GM23338 (cell line): ENCODE measurements at regions not wholly inside any gene's neighbourhood (a gene's known extent, or its start where the extent isn't known, plus 50 kb on each side); places are given as distances from the start of the nearest gene placed in this dataset.

Experiments
- ATAC-seq: fragments of 200-7000 bp; cut with Tn5 transposase; 3 replicates; pipeline ENCODE4 v1.9.1; 2020
- DNase-seq: peaks from one replicate; pipeline ENCODE4 v3.0.0-alpha.2; 2015; ENCODE audit warnings: low spot score
- H2AFZ ChIP-seq: fragments of 200-600 bp; sonication (generic); 2 replicates; pipeline ENCODE4 v1.8.0; 2016; ENCODE audit warnings: antibody characterized with exemption, mild to moderate bottlenecking, moderate library complexity
- H3F3A ChIP-seq: fragments of 200-600 bp; sonication (generic); replicated peaks from 2 replicates; pipeline ENCODE4 v1.8.0; 2017; ENCODE audit warnings: antibody characterized with exemption, mixed run types, low read depth
- H3K27ac ChIP-seq: fragments of 200-600 bp; sonication (generic); 2 replicates; pipeline ENCODE4 v1.6.1; 2016; ENCODE audit warnings: low read depth
- H3K27me3 ChIP-seq: fragments of 200-600 bp; sonication (generic); 2 replicates; pipeline ENCODE4 v1.8.0; 2016; ENCODE audit warnings: mild to moderate bottlenecking, mixed run types, moderate library complexity; ENCODE audit not compliant: insufficient read depth
- H3K36me3 ChIP-seq: fragments of 200-600 bp; sonication (generic); 2 replicates; pipeline ENCODE4 v1.8.0; 2016; ENCODE audit warnings: mild to moderate bottlenecking; ENCODE audit not compliant: insufficient read depth
- H3K4me1 ChIP-seq: fragments of 200-600 bp; sonication (generic); 2 replicates; pipeline ENCODE4 v1.8.0; 2016; ENCODE audit warnings: mild to moderate bottlenecking, moderate library complexity; ENCODE audit not compliant: insufficient read depth
- H3K4me2 ChIP-seq: fragments of 200-600 bp; sonication (generic); 2 replicates; pipeline ENCODE4 v1.7.1; 2017; ENCODE audit warnings: mixed run types
- H3K4me3 ChIP-seq: fragments of 200-600 bp; sonication (generic); 2 replicates; pipeline ENCODE4 v1.6.1; 2016; ENCODE audit warnings: mixed run types
- H3K79me2 ChIP-seq: fragments of 200-600 bp; sonication (generic); replicated peaks from 2 replicates; pipeline ENCODE4 v1.8.0; 2017; ENCODE audit warnings: mild to moderate bottlenecking; ENCODE audit not compliant: insufficient read depth
- H3K9me2 ChIP-seq: fragments of 200-600 bp; sonication (generic); 2 replicates; pipeline ENCODE4 v1.8.0; 2017; ENCODE audit not compliant: insufficient read depth
- H4K20me1 ChIP-seq: fragments of 200-600 bp; sonication (generic); replicated peaks from 2 replicates; pipeline ENCODE4 v1.8.0; 2017; ENCODE audit warnings: mild to moderate bottlenecking; ENCODE audit not compliant: insufficient read depth
- H3K27ac Mint-ChIP-seq: 2 replicates; pipeline ENCODE4 v1.8.0; 2020; ENCODE audit warnings: inconsistent platforms, mild to moderate bottlenecking, moderate library complexity, mixed read lengths
- H3K27me3 Mint-ChIP-seq: 3 replicates; pipeline ENCODE4 v1.8.0; 2022; ENCODE audit warnings: low read depth, mild to moderate bottlenecking, moderate library complexity, mixed read lengths, inconsistent platforms; ENCODE audit not compliant: insufficient read depth, poor library complexity
- H3K36me3 Mint-ChIP-seq: 3 replicates; pipeline ENCODE4 v1.8.0; 2021; ENCODE audit warnings: low read depth, mild to moderate bottlenecking, inconsistent platforms, moderate library complexity, mixed read lengths
- H3K4me1 Mint-ChIP-seq: 3 replicates; pipeline ENCODE4 v1.8.0; 2020; ENCODE audit warnings: mild to moderate bottlenecking, inconsistent platforms, mixed read lengths
- H3K4me3 Mint-ChIP-seq: 3 replicates; pipeline ENCODE4 v1.8.0; 2021; ENCODE audit warnings: moderate library complexity, mild to moderate bottlenecking, inconsistent platforms, mixed read lengths
- H3K9me3 Mint-ChIP-seq: 3 replicates; pipeline ENCODE4 v1.8.0; 2020; ENCODE audit warnings: moderate library complexity, mild to moderate bottlenecking, inconsistent platforms, mixed read lengths
- CREB1 ChIP-seq: fragments of 250-450 bp; sonication (Bioruptor Pico); IDR thresholded peaks from 2 replicates; pipeline ENCODE4 v1.5.0; 2020; ENCODE audit warnings: low read depth, mild to moderate bottlenecking, moderate library complexity
- ETS1 ChIP-seq: IDR thresholded peaks from 2 replicates; pipeline ENCODE4 v1.6.1; 2016; ENCODE audit warnings: antibody characterized with exemption
- EZH2 ChIP-seq: fragments of 200-600 bp; sonication (generic); IDR thresholded peaks from one replicate; pipeline ENCODE4 v1.8.0; 2017; ENCODE audit warnings: antibody characterized with exemption, mild to moderate bottlenecking, low read depth; ENCODE audit not compliant: unreplicated experiment
- EZH2phosphoT487 ChIP-seq: fragments of 200-600 bp; sonication (generic); IDR thresholded peaks from one replicate; pipeline ENCODE4 v1.8.1; 2018; ENCODE audit warnings: antibody characterized with exemption; ENCODE audit not compliant: unreplicated experiment
- NANOG ChIP-seq: IDR thresholded peaks from 2 replicates; pipeline ENCODE4 v1.6.1; 2016; ENCODE audit warnings: antibody characterized with exemption, borderline replicate concordance
- POLR2AphosphoS5 ChIP-seq: IDR thresholded peaks from 2 replicates; pipeline ENCODE4 v1.6.1; 2016; ENCODE audit warnings: antibody characterized with exemption, low read depth
- REST ChIP-seq: IDR thresholded peaks from one replicate; pipeline ENCODE4 v1.6.1; 2018; ENCODE audit warnings: antibody characterized with exemption; ENCODE audit not compliant: unreplicated experiment
- ZNF114 ChIP-seq: fragments of 250-450 bp; sonication (Bioruptor Pico); IDR thresholded peaks from 2 replicates; pipeline ENCODE4 v1.5.0; 2020; ENCODE audit warnings: mild to moderate bottlenecking, moderate library complexity
- ZNF331 ChIP-seq: fragments of 250-450 bp; sonication (Bioruptor Pico); IDR thresholded peaks from 2 replicates; pipeline ENCODE4 v1.5.0; 2020; ENCODE audit warnings: low read depth, mild to moderate bottlenecking, moderate library complexity
- ZNF462 ChIP-seq: fragments of 250-450 bp; sonication (Bioruptor Pico); IDR thresholded peaks from 2 replicates; pipeline ENCODE4 v1.5.0; 2020; ENCODE audit warnings: mild to moderate bottlenecking, moderate library complexity

GRCh38 chr12:34361721-34362316 is 339.5 kb downstream of the ALG10 start (continued):
- TF ChIP-seq REST = no peak
- no peak for TF ChIP-seq ETS1
- TF ChIP-seq CREB1 = no peak

- Mint-ChIP-seq H3K4me1 (no peaks in the 10 kb centered on the region), H3K27me3 (peaks cover 4% of the 10 kb centered on the region), H3K4me3 (no peak overlapping the region), H3K9me3 (peaks cover 99% of the 10 kb centered on the region), H3K36me3 (peaks cover 27% of the 10 kb centered on the region), H3K27ac (no peak overlapping the region)
- Histone ChIP-seq H3K36me3 (no peaks in the 10 kb centered on the region), H2AFZ (no peak overlapping the region), H3K27ac (no peak overlapping the region), H3K9me2 (no peaks in the 10 kb centered on the region), H3F3A (no peaks in the 10 kb centered on the region), H3K79me2 (no peaks in the 10 kb centered on the region), H3K4me2 (no peak overlapping the region), H4K20me1 (no peaks in the 10 kb centered on the region), H3K27me3 (no peaks in the 10 kb centered on the region), H3K4me3 (no peak overlapping the region), H3K4me1 (no peaks in the 10 kb centered on the region)
- no peak for ATAC-seq
- DNase-seq = no peak
- TF ChIP-seq CREB1 (no peak), ETS1 (no peak), ZNF114 (CRISPR knock-in tag) (no peak), ZNF462 (CRISPR knock-in tag) (no peak), ZNF331 (CRISPR knock-in tag) (no peak), EZH2 (no peak), POLR2AphosphoS5 (no peak), EZH2phosphoT487 (no peak), NANOG (no peak)
Observed at GRCh38 chr12:34363050-34363673, 340.9 kb downstream of the ALG10 start.
